Skeletal muscle tissue (tissue), 3 donors: ENCODE measurements at regions not wholly inside any gene's neighbourhood (a gene's known extent, or its start where the extent isn't known, plus 50 kb on each side); places are given as distances from the start of the nearest gene placed in this dataset.

Experiments
- H3K27ac ChIP-seq: one replicate; pipeline ENCODE4 v1.7.0; 2013; ENCODE audit warnings: mild to moderate bottlenecking, low read depth, low read length, inconsistent platforms
- H3K27me3 ChIP-seq, 3 donors: one replicate each; pipeline ENCODE4 v1.7.0; 2013; ENCODE audit warnings: low read length in 3 of 3; ENCODE audit not compliant: control insufficient read depth in 3 of 3, insufficient read depth in 3 of 3
- H3K36me3 ChIP-seq, 3 donors: one replicate each; pipeline ENCODE4 v1.7.0; 2013; ENCODE audit warnings: low read length in 3 of 3; ENCODE audit not compliant: control insufficient read depth in 3 of 3, insufficient read depth in 3 of 3
- H3K4me1 ChIP-seq, 3 donors: one replicate each; pipeline ENCODE4 v1.7.0; 2013; ENCODE audit warnings: low read length in 3 of 3, mild to moderate bottlenecking in 3 of 3; ENCODE audit not compliant: control insufficient read depth in 3 of 3, insufficient read depth in 3 of 3
- H3K4me3 ChIP-seq, 3 donors: one replicate each; pipeline ENCODE4 v1.7.0; 2013; ENCODE audit warnings: low read length in 3 of 3
- H3K9ac ChIP-seq, 3 donors: one replicate each; pipeline ENCODE4 v1.7.0; 2013; ENCODE audit warnings: low read length in 3 of 3, mild to moderate bottlenecking in 3 of 3, moderate library complexity in 2 of 3, low read depth in 1 of 3
- H3K9me3 ChIP-seq, 3 donors: one replicate each; pipeline ENCODE4 v1.7.0; 2013; ENCODE audit warnings: low read length in 3 of 3; ENCODE audit not compliant: control insufficient read depth in 3 of 3
- donor health status: Osteomylitis.

- Histone ChIP-seq H3K4me1 (peaks cover 0 to 9% (median 4%) of the 10 kb centered on the region in 3 donors), H3K27ac (no peak overlapping the region), H3K36me3 (no peaks in the 10 kb centered on the region), H3K9ac (no peak overlapping the region), H3K4me3 (no peak overlapping the region), H3K27me3 (peaks cover 9 to 14% (median 12%) of the 10 kb centered on the region in 3 donors), H3K9me3 (peaks cover 0 to 3% (median 2%) of the 10 kb centered on the region in 3 donors)
Observed at GRCh38 chr7:26549281-26549944, 257.8 kb downstream of the SNX10 start.

GRCh38 chr7:26550492-26550891 lies 258.8 kb downstream of the SNX10 start:
- Histone ChIP-seq H3K36me3 (no peaks in the 10 kb centered on the region), H3K27ac (no peak overlapping the region), H3K4me1 (peaks cover 0 to 9% (median 4%) of the 10 kb centered on the region in 3 donors), H3K9ac (no peak overlapping the region), H3K4me3 (no peak overlapping the region), H3K27me3 (peaks cover 8 to 14% (median 11%) of the 10 kb centered on the region in 3 donors), H3K9me3 (peaks cover 0 to 3% (median 2%) of the 10 kb centered on the region in 3 donors)

- H3K27ac ChIP-seq = no peak overlapping the region
- no peaks in the 10 kb centered on the region for H3K36me3 ChIP-seq
- H3K27me3 ChIP-seq = peaks cover 6 to 11% (median 11%) of the 10 kb centered on the region in 3 donors
- no peak overlapping the region for H3K9ac ChIP-seq
- peaks cover 0 to 9% (median 4%) of the 10 kb centered on the region in 3 donors for H3K4me1 ChIP-seq
- H3K9me3 ChIP-seq = peaks cover 0 to 3% (median 2%) of the 10 kb centered on the region in 3 donors
- no peak overlapping the region for H3K4me3 ChIP-seq
Observed at GRCh38 chr7:26551740-26552139, 260.1 kb downstream of the SNX10 start.

GRCh38 chr7:26553128-26553527 lies 261.5 kb downstream of the SNX10 start:
- Histone ChIP-seq H3K9me3 (no peaks in the 10 kb centered on the region), H3K36me3 (no peaks in the 10 kb centered on the region), H3K4me1 (peaks cover 0 to 9% (median 4%) of the 10 kb centered on the region in 3 donors), H3K4me3 (no peak overlapping the region), H3K27me3 (peaks cover 6 to 11% (median 11%) of the 10 kb centered on the region in 3 donors), H3K9ac (no peak overlapping the region), H3K27ac (no peak overlapping the region)

GRCh38 chr7:26553582-26553981 lies 261.9 kb downstream of the SNX10 start:
- H3K4me3 ChIP-seq = no peak overlapping the region
- no peak overlapping the region for H3K27ac ChIP-seq
- H3K9me3 ChIP-seq = no peaks in the 10 kb centered on the region
- peaks cover 0 to 9% (median 4%) of the 10 kb centered on the region in 3 donors for H3K4me1 ChIP-seq
- no peaks in the 10 kb centered on the region for H3K36me3 ChIP-seq
- no peak overlapping the region for H3K9ac ChIP-seq
- H3K27me3 ChIP-seq = peaks cover 6 to 11% (median 11%) of the 10 kb centered on the region in 3 donors

GRCh38 chr7:26554952-26555351 lies 263.3 kb downstream of the SNX10 start:
- H3K4me1 ChIP-seq = peaks cover 0 to under 1% (median 0%) of the 10 kb centered on the region in 3 donors
- no peak overlapping the region for H3K9ac ChIP-seq
- no peak overlapping the region for H3K4me3 ChIP-seq
- peaks cover 6 to 11% (median 7%) of the 10 kb centered on the region in 3 donors for H3K27me3 ChIP-seq
- H3K36me3 ChIP-seq = no peaks in the 10 kb centered on the region
- no peak overlapping the region for H3K27ac ChIP-seq
- H3K9me3 ChIP-seq = no peaks in the 10 kb centered on the region

- Histone ChIP-seq H3K4me1 (no peaks in the 10 kb centered on the region), H3K36me3 (no peaks in the 10 kb centered on the region), H3K9me3 (no peaks in the 10 kb centered on the region), H3K27ac (no peak overlapping the region), H3K27me3 (peaks cover 6 to 11% (median 6%) of the 10 kb centered on the region in 3 donors), H3K4me3 (no peak overlapping the region), H3K9ac (no peak overlapping the region)
Observed at GRCh38 chr7:26556061-26556881, 264.6 kb downstream of the SNX10 start.

- Histone ChIP-seq H3K9ac (no peak overlapping the region), H3K27me3 (peaks cover 0 to 3% (median 3%) of the 10 kb centered on the region in 3 donors), H3K4me3 (no peak overlapping the region), H3K36me3 (no peaks in the 10 kb centered on the region), H3K27ac (no peak overlapping the region), H3K4me1 (no peaks in the 10 kb centered on the region), H3K9me3 (no peaks in the 10 kb centered on the region)
Observed at GRCh38 chr7:26560526-26561256, 269.0 kb downstream of the SNX10 start.

GRCh38 chr7:26562841-26563240 lies 271.2 kb downstream of the SNX10 start:
- no peaks in the 10 kb centered on the region for H3K36me3 ChIP-seq
- H3K4me1 ChIP-seq = no peaks in the 10 kb centered on the region
- no peak overlapping the region for H3K27ac ChIP-seq
- H3K9ac ChIP-seq = no peak overlapping the region
- H3K9me3 ChIP-seq = no peaks in the 10 kb centered on the region
- H3K4me3 ChIP-seq = no peak overlapping the region
- peaks cover 0 to 3% (median 0%) of the 10 kb centered on the region in 3 donors for H3K27me3 ChIP-seq
